GM12892 (cell line): ENCODE measurements at regions not wholly inside any gene's neighbourhood (a gene's known extent, or its start where the extent isn't known, plus 50 kb on each side); places are given as distances from the start of the nearest gene placed in this dataset.

Experiments
- POLR2A ChIP-seq: IDR thresholded peaks from 2 replicates; pipeline ENCODE4 v1.6.1; 2011; ENCODE audit warnings: low read depth, low read length, control low read depth
- POLR2AphosphoS5 ChIP-seq: IDR thresholded peaks from 2 replicates; pipeline ENCODE4 v1.6.1; 2011; ENCODE audit warnings: low read depth, low read length, control low read depth
- TAF1 ChIP-seq: IDR thresholded peaks from 2 replicates; pipeline ENCODE4 v1.6.1; 2011; ENCODE audit warnings: low read depth, mild to moderate bottlenecking, control low read depth, low read length, borderline replicate concordance

DNA sequence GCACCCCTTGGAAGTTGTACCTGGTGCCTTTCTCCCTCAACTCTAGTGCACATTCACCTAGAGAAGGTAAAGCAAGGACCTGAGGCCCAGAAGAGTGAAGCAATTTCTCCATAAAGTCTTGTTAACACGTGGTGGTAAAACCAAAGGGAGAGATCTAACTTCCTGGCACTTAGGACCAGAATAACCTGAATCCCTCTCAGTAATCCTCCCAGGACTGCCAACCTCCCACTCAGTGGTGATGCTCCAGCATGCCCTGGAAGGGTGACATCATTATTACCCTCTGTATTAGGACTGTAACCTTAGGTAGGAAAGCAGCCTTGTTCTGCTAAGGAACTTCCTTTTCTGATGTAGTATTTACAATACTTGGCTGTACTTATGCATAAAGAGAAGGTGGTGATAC, 330.6 kb upstream of the MARCKS start:
- TF ChIP-seq POLR2A (no peak), POLR2AphosphoS5 (no peak), TAF1 (no peak)
